Erythroblast (primary cell): ENCODE measurements at regions not wholly inside any gene's neighbourhood (a gene's known extent, or its start where the extent isn't known, plus 50 kb on each side); places are given as distances from the start of the nearest gene placed in this dataset.
A peak's percentile ranks its signal among the peaks of the same experiment; 100 is the strongest.
"Not testable (repeated sequence)": the region's sequence is repeated elsewhere in the genome, so short reads cannot be mapped to it uniquely, and the experiment has no call there.

Experiments
- DNase-seq, 2 experiments: peaks; one replicate each; lab custom pipeline; 2025; lab: John Stamatoyannopoulos, UW
- GATA1 ChIP-seq: IDR thresholded peaks from 2 replicates; pipeline ENCODE4 v1.6.1; 2011; ENCODE audit warnings: low read depth, mild to moderate bottlenecking, control low read depth, low read length, moderate library complexity
- POLR2A ChIP-seq: IDR thresholded peaks from 2 replicates; pipeline ENCODE4 v1.6.1; 2011; ENCODE audit warnings: mild to moderate bottlenecking, low read length

DNA sequence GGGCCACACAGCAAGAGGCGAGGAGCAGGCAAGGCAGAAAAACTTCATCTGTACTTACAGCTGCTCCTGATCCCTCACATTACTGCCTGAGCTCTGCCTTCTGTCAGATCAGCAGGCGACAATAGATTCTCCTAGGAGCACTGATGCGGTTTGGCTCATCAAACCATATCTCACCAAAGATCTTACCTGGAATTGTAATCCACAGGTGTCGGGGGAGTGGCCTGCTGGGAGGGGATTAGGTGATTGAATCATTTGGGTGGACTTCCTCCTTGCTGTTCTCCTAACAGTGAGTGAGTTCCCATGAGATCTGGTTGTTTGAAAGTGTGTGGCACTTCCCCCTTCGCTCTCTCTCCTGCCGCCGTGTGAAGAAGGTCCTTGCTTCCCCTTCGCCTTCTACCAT lies 647.3 kb downstream of the SOCS6 start:
- TF ChIP-seq GATA1, result no peak
- TF ChIP-seq POLR2A, result no peak

GRCh38 chr18:70931942-70932814 lies 643.3 kb downstream of the SOCS6 start:
- DNase-seq, result peak; percentile 19 to 35
- TF ChIP-seq POLR2A, result no peak
- no peak for TF ChIP-seq GATA1

More for the DNA sequence above, 647.3 kb downstream of the SOCS6 start:
- no peak for DNase-seq

DNA sequence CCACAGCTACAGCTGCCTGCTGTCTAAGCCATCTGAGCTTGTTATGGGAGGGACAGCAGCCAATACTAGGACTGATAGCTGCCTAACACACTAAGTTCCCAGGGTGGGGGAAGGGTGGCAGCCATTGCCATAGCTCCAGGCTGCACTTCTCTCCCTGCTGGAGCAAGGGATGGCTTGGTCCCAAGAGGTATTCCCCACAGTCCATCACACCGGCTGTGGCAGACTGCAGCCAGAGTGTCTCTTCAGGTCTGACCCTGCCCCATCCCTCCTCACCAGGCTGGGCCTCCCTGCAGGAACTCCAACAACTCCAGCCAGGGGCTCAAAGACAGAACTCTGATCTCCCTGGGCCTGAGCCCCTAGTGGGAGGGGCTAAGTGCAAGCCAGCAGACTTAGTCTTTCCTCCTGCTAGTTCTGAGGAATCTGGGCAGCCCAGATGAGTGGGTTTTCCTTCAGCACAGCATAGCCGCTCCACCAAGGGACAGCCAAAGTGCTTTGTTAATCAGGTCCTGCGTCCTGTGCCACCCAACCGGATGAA lies 632.1 kb downstream of the SOCS6 start:
- no peak for TF ChIP-seq GATA1
- TF ChIP-seq POLR2A, result no peak
- DNase-seq, result no peak

DNA sequence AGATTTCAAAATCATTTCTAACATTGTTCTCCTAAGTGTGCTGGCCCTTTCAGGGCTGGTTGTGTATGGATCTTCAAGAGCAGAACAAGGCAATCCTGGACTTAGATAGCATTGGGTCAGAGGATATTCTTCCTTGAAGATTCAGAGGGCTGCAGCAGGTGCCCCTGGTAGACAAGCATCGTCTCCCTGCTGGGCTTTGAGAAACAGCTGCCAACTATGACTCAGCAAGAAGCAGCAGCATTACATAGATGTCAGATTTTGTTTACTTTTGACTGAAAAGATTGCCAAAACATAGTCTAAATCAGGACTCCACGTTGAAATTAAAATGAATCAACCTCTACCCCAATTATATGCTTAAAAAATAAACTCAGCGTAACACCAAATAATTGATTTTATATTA lies 618.8 kb downstream of the SOCS6 start:
- DNase-seq, result no peak
- TF ChIP-seq POLR2A, result no peak
- no peak for TF ChIP-seq GATA1

DNA sequence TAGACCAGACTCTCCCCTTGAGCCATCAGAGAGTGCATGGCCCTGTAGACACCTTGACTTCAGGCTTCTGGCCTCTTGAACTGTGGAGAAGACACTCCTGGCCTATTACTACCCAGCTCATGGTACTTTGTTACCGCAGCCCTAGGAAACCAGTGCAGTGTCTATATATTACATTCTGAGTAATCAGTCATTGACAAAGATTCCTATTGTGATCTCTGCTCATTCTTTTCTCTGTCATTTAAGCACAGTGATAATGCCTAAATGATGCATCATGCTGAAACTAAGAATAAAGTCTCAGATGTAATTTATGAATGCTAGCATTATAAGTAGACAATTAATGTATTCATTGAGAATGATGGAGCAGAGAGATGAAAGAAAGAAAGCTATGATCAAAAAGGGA lies 603.5 kb downstream of the SOCS6 start:
- TF ChIP-seq GATA1 (no peak), POLR2A (no peak)
- DNase-seq, result no peak

- no peak for TF ChIP-seq GATA1
- no peak for TF ChIP-seq POLR2A
- DNase-seq, result no peak
Observed at GRCh38 chr18:70870292-70870691, 581.4 kb downstream of the SOCS6 start.

DNA sequence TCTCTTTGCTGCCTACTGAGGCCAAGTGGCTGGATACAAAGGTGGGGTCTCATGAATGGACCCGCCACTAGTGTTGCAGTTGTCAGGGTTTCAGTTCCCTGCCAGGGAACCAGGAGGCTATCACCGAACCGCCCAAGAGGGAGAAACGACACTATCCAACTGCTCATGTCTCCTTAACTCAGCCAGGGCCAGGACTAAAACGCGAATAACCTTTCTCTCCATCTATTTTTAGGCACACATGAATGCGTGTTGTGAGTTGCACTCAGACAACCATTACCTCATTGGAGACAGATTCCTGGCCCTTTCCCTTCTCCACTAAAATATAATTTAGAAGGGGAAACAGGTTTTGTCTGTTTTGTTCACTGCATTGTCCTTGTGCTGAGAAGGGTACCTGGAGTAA lies 559.5 kb downstream of the SOCS6 start:
- no peak for TF ChIP-seq POLR2A
- no peak for TF ChIP-seq GATA1

DNA sequence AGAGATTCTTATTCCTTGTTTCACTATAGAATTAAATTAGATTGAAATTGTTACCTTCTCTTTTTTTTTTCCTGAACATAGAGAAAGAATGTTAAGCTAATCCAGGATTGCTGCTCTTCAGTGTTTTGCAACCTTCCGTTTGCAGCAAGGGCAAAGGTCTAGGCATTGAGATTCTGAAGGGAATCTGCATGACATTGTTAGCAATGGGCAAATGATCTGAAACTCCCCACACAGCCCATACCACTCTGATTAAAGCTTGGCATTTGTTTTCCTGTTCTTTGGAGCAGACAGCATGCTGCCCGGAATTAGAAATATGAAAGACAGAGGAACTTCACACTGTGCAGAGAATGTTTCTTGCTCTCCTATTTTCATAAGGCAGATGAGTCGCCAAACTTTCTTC lies 551.8 kb downstream of the SOCS6 start:
- TF ChIP-seq GATA1 (no peak), POLR2A (no peak)
- DNase-seq, result no peak

More for the DNA sequence above, 559.5 kb downstream of the SOCS6 start:
- no peak for DNase-seq

GRCh38 chr18:70827632-70828031 lies 538.8 kb downstream of the SOCS6 start:
- DNase-seq, result no peak
- TF ChIP-seq POLR2A (no peak), GATA1 (no peak)

GRCh38 chr18:70826571-70826970 lies 537.7 kb downstream of the SOCS6 start:
- TF ChIP-seq POLR2A (no peak), GATA1 (no peak)
- DNase-seq, result no peak

DNA sequence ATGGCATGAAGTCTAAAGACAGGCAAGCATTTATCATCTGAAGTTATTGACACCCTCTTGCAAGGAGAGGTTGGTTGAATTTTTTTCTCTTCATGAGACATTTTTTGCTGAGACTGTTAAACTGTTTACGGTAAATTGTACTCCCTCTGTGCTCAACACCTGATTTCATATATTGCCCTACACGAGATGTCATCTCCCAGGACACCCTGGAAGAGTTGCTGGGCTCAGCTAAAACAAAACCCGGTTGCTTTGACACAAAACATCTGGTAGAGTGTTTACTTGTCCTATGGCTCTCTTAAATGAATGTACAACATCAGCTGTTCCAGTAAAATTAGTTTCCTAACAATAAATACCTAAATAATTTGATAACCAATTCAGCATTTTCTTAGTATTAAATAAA lies 533.8 kb downstream of the SOCS6 start:
- TF ChIP-seq GATA1 (no peak), POLR2A (no peak)
- no peak for DNase-seq

DNA sequence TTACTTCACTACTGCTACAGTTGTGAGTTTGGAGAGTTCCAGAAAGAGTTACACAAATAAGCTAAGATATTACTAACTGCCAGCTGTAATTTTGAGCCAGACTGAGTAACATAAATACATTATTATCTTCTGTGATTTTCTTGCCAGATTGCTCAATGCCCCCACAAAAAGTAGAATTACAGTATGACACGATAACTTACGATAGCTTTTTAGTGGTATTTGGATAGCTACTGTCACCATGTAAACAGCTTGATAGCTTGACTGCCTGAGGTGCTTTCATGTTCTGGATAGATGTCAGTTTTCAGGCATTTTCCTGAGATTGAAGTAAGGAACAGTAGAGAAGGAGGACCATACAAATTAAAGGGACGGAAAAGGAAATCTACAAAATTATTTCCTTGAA lies 533.3 kb downstream of the SOCS6 start:
- TF ChIP-seq POLR2A (no peak), GATA1 (no peak)
- DNase-seq, result no peak

GRCh38 chr18:70808481-70809056 lies 519.7 kb downstream of the SOCS6 start:
- TF ChIP-seq GATA1 (no peak), POLR2A (no peak)
- DNase-seq, result no peak

DNA sequence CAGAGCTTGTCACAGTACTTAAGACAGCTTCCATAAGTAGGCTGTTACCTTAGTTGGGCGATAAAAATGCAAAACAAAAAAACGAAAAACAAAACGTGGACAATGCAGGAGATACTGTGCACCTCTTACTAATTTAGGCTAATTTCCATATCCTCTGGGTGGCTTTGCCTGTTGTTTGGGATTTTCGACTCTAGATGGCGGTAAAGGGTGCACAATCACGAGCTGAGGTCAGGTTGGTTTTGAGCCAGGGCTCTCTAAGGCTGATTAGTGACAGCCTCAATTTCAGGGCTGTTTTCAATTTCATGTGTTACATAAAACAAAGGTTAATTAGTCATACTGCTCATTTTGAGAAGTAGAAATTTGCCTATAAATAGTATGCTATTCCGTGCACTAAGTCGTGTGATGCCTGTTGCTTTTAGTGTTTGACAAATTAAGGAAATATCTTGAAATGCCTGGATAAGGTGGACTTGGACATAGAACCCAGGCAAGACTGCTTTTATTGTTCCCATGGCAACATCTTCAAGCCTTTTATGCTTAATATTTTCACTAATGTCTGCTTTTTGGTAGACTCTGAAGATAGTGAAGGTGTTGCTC lies 493.1 kb downstream of the SOCS6 start:
- peak; percentile 66 to 75 for DNase-seq
- no peak for TF ChIP-seq POLR2A
- TF ChIP-seq GATA1, result no peak

DNA sequence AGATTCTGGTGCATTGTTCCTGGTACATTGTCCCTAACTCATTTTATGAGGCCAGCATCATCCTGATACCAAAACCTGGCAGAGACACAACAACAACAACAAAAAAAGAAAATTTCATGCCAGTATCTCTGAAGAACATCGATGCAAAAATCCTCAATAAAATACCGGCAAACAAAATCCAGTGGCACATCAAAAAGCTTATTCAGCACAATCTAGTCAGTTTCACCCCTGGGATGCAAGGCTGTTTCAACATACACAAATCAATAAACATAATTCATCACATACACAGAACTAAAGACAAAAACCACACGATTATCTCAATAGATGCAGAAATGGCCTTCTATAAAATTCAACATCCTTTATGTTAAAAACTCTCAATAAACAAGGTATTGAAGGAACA lies 477.4 kb downstream of the SOCS6 start:
- not testable (repeated sequence) for DNase-seq

DNA sequence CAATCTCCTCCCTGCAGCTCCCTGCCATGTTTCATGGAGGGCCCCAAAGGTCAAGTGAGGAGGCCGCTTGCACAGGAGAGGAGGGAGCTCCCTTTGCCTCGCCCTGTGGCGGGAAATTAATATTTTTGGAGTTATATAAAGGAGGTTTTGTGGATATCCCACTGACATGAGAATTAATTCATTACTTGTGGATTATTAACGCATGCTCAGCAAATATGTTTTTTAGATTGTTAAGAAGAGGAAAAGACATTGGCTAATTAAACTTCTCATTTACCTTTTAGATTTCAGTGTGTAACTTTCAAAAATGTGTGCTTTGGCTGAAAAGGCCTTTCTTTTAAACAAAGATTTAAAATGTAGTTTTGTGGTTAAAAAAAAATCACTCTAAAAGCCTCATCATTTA lies 474.0 kb downstream of the SOCS6 start:
- no peak for TF ChIP-seq GATA1
- TF ChIP-seq POLR2A, result no peak
- no peak for DNase-seq
